Stomach (tissue), 4 donors: ENCODE measurements at regions not wholly inside any gene's neighbourhood (a gene's known extent, or its start where the extent isn't known, plus 50 kb on each side); places are given as distances from the start of the nearest gene placed in this dataset.

ENCODE experiments used
- POLR2A ChIP-seq, 4 donors: fragments of 450-650 bp; IDR thresholded peaks; one replicate each; pipeline ENCODE4 v1.6.1; 2016; ENCODE audit warnings: antibody characterized with exemption in 4 of 4, control low read depth in 2 of 4, mild to moderate bottlenecking in 1 of 4, moderate library complexity in 1 of 4
- POLR2AphosphoS5 ChIP-seq, 3 donors: sonication (generic); formaldehyde crosslinking; IDR thresholded peaks; one replicate each; pipeline ENCODE4 v1.6.1; 2016; ENCODE audit warnings: antibody characterized with exemption in 3 of 3
- TF ChIP-seq, protein P1 (sequence below), 7 experiments: fragments of 450-650 bp in 4 of 7; fragments of 200-600 bp in 3 of 7; sonication (generic) in 3 of 7; IDR thresholded peaks; one replicate each; pipeline ENCODE4 v1.5.1; 2016 to 2019; ENCODE audit warnings: antibody characterized with exemption in 7 of 7, control low read depth in 2 of 7, mild to moderate bottlenecking in 1 of 7

DNA sequence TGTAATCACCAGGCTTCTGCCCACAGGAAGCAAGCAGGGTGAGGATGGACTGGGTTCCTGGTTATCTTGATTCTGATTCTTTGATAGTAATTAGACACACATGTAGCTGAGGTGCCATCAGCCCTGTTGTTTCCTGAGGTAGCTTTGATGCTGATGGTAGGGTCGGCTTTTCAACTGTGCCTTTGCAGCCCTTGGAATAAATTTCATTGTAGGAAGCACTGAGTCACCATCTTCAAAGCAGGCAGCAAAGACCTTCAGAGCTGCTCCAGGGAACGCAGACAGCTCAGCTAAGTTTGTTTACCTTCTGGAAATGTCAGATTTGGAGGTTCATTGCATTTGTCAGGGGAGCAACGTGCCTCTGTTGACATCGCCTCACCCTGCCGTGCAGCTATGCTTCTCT, 135.4 kb downstream of the ASMT start:
- TF ChIP-seq, protein P1, sequence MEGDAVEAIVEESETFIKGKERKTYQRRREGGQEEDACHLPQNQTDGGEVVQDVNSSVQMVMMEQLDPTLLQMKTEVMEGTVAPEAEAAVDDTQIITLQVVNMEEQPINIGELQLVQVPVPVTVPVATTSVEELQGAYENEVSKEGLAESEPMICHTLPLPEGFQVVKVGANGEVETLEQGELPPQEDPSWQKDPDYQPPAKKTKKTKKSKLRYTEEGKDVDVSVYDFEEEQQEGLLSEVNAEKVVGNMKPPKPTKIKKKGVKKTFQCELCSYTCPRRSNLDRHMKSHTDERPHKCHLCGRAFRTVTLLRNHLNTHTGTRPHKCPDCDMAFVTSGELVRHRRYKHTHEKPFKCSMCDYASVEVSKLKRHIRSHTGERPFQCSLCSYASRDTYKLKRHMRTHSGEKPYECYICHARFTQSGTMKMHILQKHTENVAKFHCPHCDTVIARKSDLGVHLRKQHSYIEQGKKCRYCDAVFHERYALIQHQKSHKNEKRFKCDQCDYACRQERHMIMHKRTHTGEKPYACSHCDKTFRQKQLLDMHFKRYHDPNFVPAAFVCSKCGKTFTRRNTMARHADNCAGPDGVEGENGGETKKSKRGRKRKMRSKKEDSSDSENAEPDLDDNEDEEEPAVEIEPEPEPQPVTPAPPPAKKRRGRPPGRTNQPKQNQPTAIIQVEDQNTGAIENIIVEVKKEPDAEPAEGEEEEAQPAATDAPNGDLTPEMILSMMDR (IDR thresholded peaks at IDR 0.05) = no peak
- TF ChIP-seq POLR2AphosphoS5 (IDR thresholded peaks at IDR 0.05) = no peak
- no peak for TF ChIP-seq POLR2A (IDR thresholded peaks at IDR 0.05)
